ENCODE measurements at regions not wholly inside any gene's neighbourhood (a gene's known extent, or its start where the extent isn't known, plus 50 kb on each side); places are given as distances from the start of the nearest gene placed in this dataset.
A peak's percentile ranks its signal among the peaks of the same experiment; 100 is the strongest.

- H3K79me2 ChIP-seq (ENCODE audit: insufficient read depth, low read length), result no peaks in the 10 kb centered on the region
- peak overlapping the region; percentile 56 for H3K9ac ChIP-seq (ENCODE audit: low read depth, low read length, poor library complexity, severe bottlenecking)
- H3K4me1 ChIP-seq (ENCODE audit: insufficient read depth, low read length, poor library complexity, severe bottlenecking), result peaks cover 61% of the 10 kb centered on the region
- no peaks in the 10 kb centered on the region for H3K9me3 ChIP-seq (ENCODE audit: insufficient read depth, low read depth, low read length)
- H3K36me3 ChIP-seq (ENCODE audit: insufficient read depth, low read length), result no peaks in the 10 kb centered on the region
- TF ChIP-seq EZH2phosphoT487 (IDR thresholded peaks at IDR 0.05; ENCODE audit: borderline replicate concordance) (no peak), CTCF (conservative IDR thresholded peaks at IDR 0.05; ENCODE audit: low read length) (no peak)
- H3F3A ChIP-seq (ENCODE audit: low read depth), result peaks cover 9% of the 10 kb centered on the region
- peak overlapping the region; percentile 9; the same call in 1 of the 2 replicates for H2AFZ ChIP-seq (ENCODE audit: low read length)
- peak overlapping the region; percentile 77 for H3K4me2 ChIP-seq (ENCODE audit: low read depth, low read length, poor library complexity, severe bottlenecking)
- no peaks in the 10 kb centered on the region for H4K20me1 ChIP-seq (ENCODE audit: insufficient read depth, low read length, poor library complexity, severe bottlenecking)
- peak overlapping the region; percentile 63 for H3K4me3 ChIP-seq (ENCODE audit: low read length, poor library complexity, severe bottlenecking)
- no peaks in the 10 kb centered on the region for H3K27me3 ChIP-seq (ENCODE audit: insufficient read depth, low read length, poor library complexity, severe bottlenecking)
- H3K9me2 ChIP-seq (replicated peaks; ENCODE audit: low read depth, low read length), result no peaks in the 10 kb centered on the region
Measured at GRCh38 chr2:36246320-36246990, 109.1 kb upstream of the CRIM1 start.

GRCh38 chr2:36245651-36246050, 109.9 kb upstream of the CRIM1 start:
- H3K4me2 ChIP-seq (ENCODE audit: low read depth, low read length, poor library complexity, severe bottlenecking), result peak overlapping the region; percentile 77
- no peaks in the 10 kb centered on the region for H3K9me2 ChIP-seq (replicated peaks; ENCODE audit: low read depth, low read length)
- H3K9me3 ChIP-seq (ENCODE audit: insufficient read depth, low read depth, low read length), result no peaks in the 10 kb centered on the region
- peak overlapping the region; percentile 50 for H3K9ac ChIP-seq (ENCODE audit: low read depth, low read length, poor library complexity, severe bottlenecking)
- no peaks in the 10 kb centered on the region for H4K20me1 ChIP-seq (ENCODE audit: insufficient read depth, low read length, poor library complexity, severe bottlenecking)
- peak overlapping the region; percentile 63 for H3K4me3 ChIP-seq (ENCODE audit: low read length, poor library complexity, severe bottlenecking)
- no peaks in the 10 kb centered on the region for H3K27me3 ChIP-seq (ENCODE audit: insufficient read depth, low read length, poor library complexity, severe bottlenecking)
- TF ChIP-seq EZH2phosphoT487 (IDR thresholded peaks at IDR 0.05; ENCODE audit: borderline replicate concordance) (no peak), CTCF (conservative IDR thresholded peaks at IDR 0.05; ENCODE audit: low read length) (no peak)
- no peaks in the 10 kb centered on the region for H3K36me3 ChIP-seq (ENCODE audit: insufficient read depth, low read length)
- peak overlapping the region; percentile 9; the same call in 1 of the 2 replicates for H2AFZ ChIP-seq (ENCODE audit: low read length)
- H3K79me2 ChIP-seq (ENCODE audit: insufficient read depth, low read length), result no peaks in the 10 kb centered on the region
- H3F3A ChIP-seq (ENCODE audit: low read depth), result peaks cover 9% of the 10 kb centered on the region
- H3K4me1 ChIP-seq (ENCODE audit: insufficient read depth, low read length, poor library complexity, severe bottlenecking), result peaks cover 69% of the 10 kb centered on the region

GRCh38 chr2:36238106-36238505, 117.5 kb upstream of the CRIM1 start:
- H3K4me3 ChIP-seq (ENCODE audit: low read length, poor library complexity, severe bottlenecking), result no peak overlapping the region
- no peak for TF ChIP-seq CTCF (conservative IDR thresholded peaks at IDR 0.05; ENCODE audit: low read length)
- no peak for TF ChIP-seq EZH2phosphoT487 (IDR thresholded peaks at IDR 0.05; ENCODE audit: borderline replicate concordance)
- no peaks in the 10 kb centered on the region for H3K27me3 ChIP-seq (ENCODE audit: insufficient read depth, low read length, poor library complexity, severe bottlenecking)
- H3K79me2 ChIP-seq (ENCODE audit: insufficient read depth, low read length), result no peaks in the 10 kb centered on the region
- H4K20me1 ChIP-seq (ENCODE audit: insufficient read depth, low read length, poor library complexity, severe bottlenecking), result no peaks in the 10 kb centered on the region
- H3K9me3 ChIP-seq (ENCODE audit: insufficient read depth, low read depth, low read length), result no peaks in the 10 kb centered on the region
- no peak overlapping the region for H2AFZ ChIP-seq (ENCODE audit: low read length)
- no peaks in the 10 kb centered on the region for H3F3A ChIP-seq (ENCODE audit: low read depth)
- no peak overlapping the region for H3K9ac ChIP-seq (ENCODE audit: low read depth, low read length, poor library complexity, severe bottlenecking)
- no peaks in the 10 kb centered on the region for H3K9me2 ChIP-seq (replicated peaks; ENCODE audit: low read depth, low read length)
- H3K4me1 ChIP-seq (ENCODE audit: insufficient read depth, low read length, poor library complexity, severe bottlenecking), result peaks cover 58% of the 10 kb centered on the region
- H3K36me3 ChIP-seq (ENCODE audit: insufficient read depth, low read length), result no peaks in the 10 kb centered on the region
- H3K4me2 ChIP-seq (ENCODE audit: low read depth, low read length, poor library complexity, severe bottlenecking), result no peak overlapping the region
